MM.1S (cell line): ENCODE measurements at regions not wholly inside any gene's neighbourhood (a gene's known extent, or its start where the extent isn't known, plus 50 kb on each side); places are given as distances from the start of the nearest gene placed in this dataset.

Experiments
- DNase-seq: peaks from one replicate; pipeline ENCODE4 v3.0.0-alpha.2; 2015
- H2AFZ ChIP-seq: fragments of 300-600 bp; sonication (generic); 2 replicates; pipeline ENCODE4 v1.6.0; 2016; ENCODE audit warnings: antibody characterized with exemption, low read length
- H3F3A ChIP-seq: fragments of 300-600 bp; sonication (generic); 2 replicates; pipeline ENCODE4 v1.6.1; 2016; ENCODE audit warnings: mild to moderate bottlenecking, antibody characterized with exemption, low read length, moderate library complexity, mixed read lengths; ENCODE audit not compliant: insufficient read depth
- H3K27ac ChIP-seq: fragments of 300-600 bp; sonication (generic); 2 replicates; pipeline ENCODE4 v1.5.1; 2016; ENCODE audit warnings: mild to moderate bottlenecking, low read length
- H3K27me3 ChIP-seq: fragments of 300-600 bp; sonication (generic); replicated peaks from 2 replicates; pipeline ENCODE4 v1.6.0; 2016; ENCODE audit warnings: low read length; ENCODE audit not compliant: insufficient read depth
- H3K36me3 ChIP-seq: fragments of 300-600 bp; sonication (generic); replicated peaks from 2 replicates; pipeline ENCODE4 v1.6.1; 2016; ENCODE audit warnings: mild to moderate bottlenecking, low read length, mixed read lengths; ENCODE audit not compliant: insufficient read depth
- H3K4me1 ChIP-seq: fragments of 300-600 bp; sonication (generic); 2 replicates; pipeline ENCODE4 v1.6.1; 2016; ENCODE audit warnings: low read length, mixed read lengths
- H3K4me2 ChIP-seq: fragments of 300-600 bp; sonication (generic); 2 replicates; pipeline ENCODE4 v1.6.0; 2016; ENCODE audit warnings: low read depth, low read length
- H3K4me3 ChIP-seq: fragments of 300-600 bp; sonication (generic); 2 replicates; pipeline ENCODE4 v1.5.1; 2016; ENCODE audit warnings: low read length, mixed read lengths
- H3K79me2 ChIP-seq: fragments of 300-600 bp; sonication (generic); 2 replicates; pipeline ENCODE4 v1.6.1; 2016; ENCODE audit warnings: mixed run types, low read length, mixed read lengths
- H3K9ac ChIP-seq: fragments of 300-600 bp; sonication (generic); 2 replicates; pipeline ENCODE4 v1.6.1; 2016; ENCODE audit warnings: low read length, mixed read lengths
- H3K9me2 ChIP-seq: fragments of 300-600 bp; sonication (generic); replicated peaks from 2 replicates; pipeline ENCODE4 v1.6.1; 2016; ENCODE audit warnings: mild to moderate bottlenecking, low read length, mixed read lengths; ENCODE audit not compliant: insufficient read depth
- H3K9me3 ChIP-seq: fragments of 300-600 bp; sonication (generic); replicated peaks from 2 replicates; pipeline ENCODE4 v1.6.1; 2016; ENCODE audit warnings: mild to moderate bottlenecking, low read length, mixed read lengths; ENCODE audit not compliant: insufficient read depth
- H4K20me1 ChIP-seq: fragments of 300-600 bp; sonication (generic); 2 replicates; pipeline ENCODE4 v1.6.1; 2016; ENCODE audit warnings: mild to moderate bottlenecking, low read length, moderate library complexity, mixed read lengths; ENCODE audit not compliant: insufficient read depth
- EZH2 ChIP-seq: fragments of 300-600 bp; sonication (generic); optimal IDR thresholded peaks from 2 replicates; pipeline ENCODE3; 2017; ENCODE audit warnings: low read depth, mild to moderate bottlenecking, antibody characterized with exemption, low read length, mixed read lengths
- EZH2phosphoT487 ChIP-seq: fragments of 300-600 bp; sonication (generic); IDR thresholded peaks from 2 replicates; pipeline ENCODE4 v1.6.1; 2018; ENCODE audit warnings: antibody characterized with exemption, low read length
- TF ChIP-seq, protein P1 (sequence below): fragments of 300-600 bp; sonication (generic); IDR thresholded peaks from 2 replicates; pipeline ENCODE4 v1.5.1; 2016; ENCODE audit warnings: antibody characterized with exemption, low read length, mixed read lengths

DNA sequence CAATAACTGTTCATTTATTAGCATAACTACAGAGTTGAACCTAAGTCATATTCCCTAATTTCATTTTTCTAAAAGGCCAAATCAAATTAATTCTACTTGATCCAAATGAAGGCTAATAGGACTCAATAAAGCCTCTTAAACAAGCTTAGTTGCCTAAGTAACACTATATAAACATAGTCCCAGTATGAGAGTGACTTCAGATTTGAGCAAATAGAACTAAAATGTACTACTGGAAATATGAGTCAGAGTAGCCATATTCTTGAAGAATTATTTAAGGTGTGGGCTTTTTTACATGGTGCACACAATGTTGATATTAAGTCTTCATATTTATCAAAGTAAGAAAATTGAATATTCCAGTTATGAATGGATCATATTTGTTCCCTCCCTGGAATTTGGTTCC, 872.3 kb downstream of the MAT2B start:
- no peaks in the 10 kb centered on the region for H3K27me3 ChIP-seq
- no peaks in the 10 kb centered on the region for H3K79me2 ChIP-seq
- no peak overlapping the region for H3K4me2 ChIP-seq
- no peaks in the 10 kb centered on the region for H3F3A ChIP-seq
- H3K36me3 ChIP-seq, result no peaks in the 10 kb centered on the region
- H3K9me3 ChIP-seq, result no peaks in the 10 kb centered on the region
- TF ChIP-seq EZH2phosphoT487 (no peak), EZH2 (no peak)
- H3K9me2 ChIP-seq, result no peaks in the 10 kb centered on the region
- no peak overlapping the region for H2AFZ ChIP-seq
- H3K4me1 ChIP-seq, result no peaks in the 10 kb centered on the region
- H4K20me1 ChIP-seq, result no peaks in the 10 kb centered on the region
- no peak for DNase-seq
- no peak overlapping the region for H3K27ac ChIP-seq
- H3K4me3 ChIP-seq, result no peak overlapping the region
- H3K9ac ChIP-seq, result no peak overlapping the region

DNA sequence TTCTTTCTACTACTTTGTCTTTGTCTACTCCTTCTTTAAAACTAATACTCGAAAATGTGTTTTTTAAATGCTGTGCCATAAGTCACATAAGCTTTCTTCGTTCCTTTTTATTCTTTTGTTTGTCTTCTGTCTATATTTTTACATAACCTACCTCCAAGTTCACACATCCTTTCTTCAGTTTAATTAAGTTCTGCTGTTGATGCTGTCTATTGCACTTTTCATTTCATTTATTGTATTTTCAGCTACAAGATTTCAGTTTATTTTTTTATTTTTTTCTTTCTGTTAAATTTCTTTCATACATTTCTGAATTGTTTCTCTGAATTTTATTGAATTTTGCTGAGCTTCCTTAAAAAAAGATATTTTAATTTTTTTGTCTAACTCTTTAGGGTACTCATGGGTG, 878.2 kb downstream of the MAT2B start:
- Histone ChIP-seq H3K79me2 (no peaks in the 10 kb centered on the region), H3K9ac (no peak overlapping the region), H4K20me1 (no peaks in the 10 kb centered on the region), H2AFZ (no peak overlapping the region), H3K4me2 (no peak overlapping the region), H3K9me2 (no peaks in the 10 kb centered on the region), H3F3A (no peaks in the 10 kb centered on the region), H3K27me3 (no peaks in the 10 kb centered on the region), H3K4me3 (no peak overlapping the region), H3K27ac (no peak overlapping the region), H3K36me3 (no peaks in the 10 kb centered on the region), H3K9me3 (no peaks in the 10 kb centered on the region), H3K4me1 (no peaks in the 10 kb centered on the region)
- TF ChIP-seq EZH2phosphoT487 (no peak), EZH2 (no peak)
- TF ChIP-seq, protein P1, sequence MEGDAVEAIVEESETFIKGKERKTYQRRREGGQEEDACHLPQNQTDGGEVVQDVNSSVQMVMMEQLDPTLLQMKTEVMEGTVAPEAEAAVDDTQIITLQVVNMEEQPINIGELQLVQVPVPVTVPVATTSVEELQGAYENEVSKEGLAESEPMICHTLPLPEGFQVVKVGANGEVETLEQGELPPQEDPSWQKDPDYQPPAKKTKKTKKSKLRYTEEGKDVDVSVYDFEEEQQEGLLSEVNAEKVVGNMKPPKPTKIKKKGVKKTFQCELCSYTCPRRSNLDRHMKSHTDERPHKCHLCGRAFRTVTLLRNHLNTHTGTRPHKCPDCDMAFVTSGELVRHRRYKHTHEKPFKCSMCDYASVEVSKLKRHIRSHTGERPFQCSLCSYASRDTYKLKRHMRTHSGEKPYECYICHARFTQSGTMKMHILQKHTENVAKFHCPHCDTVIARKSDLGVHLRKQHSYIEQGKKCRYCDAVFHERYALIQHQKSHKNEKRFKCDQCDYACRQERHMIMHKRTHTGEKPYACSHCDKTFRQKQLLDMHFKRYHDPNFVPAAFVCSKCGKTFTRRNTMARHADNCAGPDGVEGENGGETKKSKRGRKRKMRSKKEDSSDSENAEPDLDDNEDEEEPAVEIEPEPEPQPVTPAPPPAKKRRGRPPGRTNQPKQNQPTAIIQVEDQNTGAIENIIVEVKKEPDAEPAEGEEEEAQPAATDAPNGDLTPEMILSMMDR, result no peak
- DNase-seq, result no peak

DNA sequence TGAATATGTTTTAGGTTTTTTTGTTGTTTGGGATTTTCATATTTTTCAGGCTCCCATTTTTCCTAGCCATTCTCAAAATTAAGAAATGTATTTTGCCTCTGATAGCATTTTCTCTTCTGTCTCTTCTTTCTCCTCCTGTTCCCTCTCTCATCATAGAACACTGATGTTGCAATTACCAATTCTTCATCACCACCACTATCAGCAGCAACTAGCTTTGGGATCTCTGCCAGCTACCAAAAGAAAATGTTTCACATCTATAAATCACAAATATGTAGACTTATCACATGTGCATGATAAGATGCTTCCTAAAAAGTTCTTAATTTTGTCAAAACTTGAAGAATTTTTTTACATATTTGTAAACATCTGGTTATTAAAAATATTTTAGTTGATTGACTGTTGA, 887.1 kb downstream of the MAT2B start:
- Histone ChIP-seq H3K4me2 (no peak overlapping the region), H4K20me1 (no peaks in the 10 kb centered on the region), H3K9me2 (no peaks in the 10 kb centered on the region; the same call in 1 of the 2 replicates), H3K9me3 (no peaks in the 10 kb centered on the region), H3K9ac (no peak overlapping the region), H3K27me3 (no peaks in the 10 kb centered on the region), H3K36me3 (no peaks in the 10 kb centered on the region), H2AFZ (no peak overlapping the region), H3F3A (no peaks in the 10 kb centered on the region), H3K4me1 (no peaks in the 10 kb centered on the region), H3K27ac (no peak overlapping the region), H3K4me3 (no peak overlapping the region), H3K79me2 (no peaks in the 10 kb centered on the region)
- TF ChIP-seq EZH2 (no peak), EZH2phosphoT487 (no peak)
- TF ChIP-seq, protein P1, result no peak
- no peak for DNase-seq

GRCh38 chr5:164394686-164395194, 889.3 kb downstream of the MAT2B start:
- Histone ChIP-seq H3K9me3 (no peaks in the 10 kb centered on the region), H3K4me3 (no peak overlapping the region), H3K4me1 (no peaks in the 10 kb centered on the region), H3K27ac (no peak overlapping the region), H3K4me2 (no peak overlapping the region), H4K20me1 (no peaks in the 10 kb centered on the region), H3K9ac (no peak overlapping the region), H3K79me2 (no peaks in the 10 kb centered on the region), H3F3A (no peaks in the 10 kb centered on the region), H3K9me2 (no peaks in the 10 kb centered on the region; the same call in 1 of the 2 replicates), H3K27me3 (no peaks in the 10 kb centered on the region), H2AFZ (no peak overlapping the region), H3K36me3 (no peaks in the 10 kb centered on the region)
- TF ChIP-seq, protein P1, result no peak
- no peak for TF ChIP-seq EZH2phosphoT487
- TF ChIP-seq EZH2, result no peak
- no peak for DNase-seq
